Endothelial cell of umbilical vein (primary cell): ENCODE measurements at regions not wholly inside any gene's neighbourhood (a gene's known extent, or its start where the extent isn't known, plus 50 kb on each side); places are given as distances from the start of the nearest gene placed in this dataset.

Experiments used
- BruUV-seq: library from RNA; stranded (reverse); fragments of 400-500 nt; replicated peaks from 2 replicates; lab custom pipeline; 2021; lab: Mats Ljungman, UMichigan
- CTCF ChIA-PET: fragments of 300-600, 350-600 bp; sonication (Branson Sonifier 250); formaldehyde crosslinking; loops from one replicate; lab custom pipeline; 2021; ENCODE audit warnings: antibody characterized with exemption, inconsistent platforms; lab: Charles Lee
- POLR2A ChIA-PET: fragments of 300-600, 350-600 bp; sonication (Branson Sonifier 250); formaldehyde crosslinking; loops from one replicate; lab custom pipeline; 2021; ENCODE audit warnings: antibody characterized with exemption, inconsistent platforms; lab: Charles Lee
- DNase-seq: peaks from one replicate; pipeline ENCODE4 v3.0.0-alpha.2; 2011; ENCODE audit warnings: low read depth, low spot score
- FAIRE-seq: peaks from 2 replicates; lab custom pipeline; 2011; peaks lifted over from hg19 to GRCh38; lab: Jason Lieb, UNC
- H2AFZ ChIP-seq: 2 replicates; pipeline ENCODE4 v1.6.0; 2012; ENCODE audit warnings: low read depth, low read length, control low read depth, inconsistent platforms
- H3K27ac ChIP-seq: 2 replicates; pipeline ENCODE4 v1.5.1; 2011; ENCODE audit warnings: low read depth, mild to moderate bottlenecking, control low read depth, low read length, moderate library complexity; ENCODE audit not compliant: insufficient read depth
- H3K27me3 ChIP-seq, 2 experiments: 2 replicates each; pipeline versions ENCODE4 v1.6.0 to v1.6.1; 2011; ENCODE audit warnings: low read length in 2 of 2, mixed read lengths in 1 of 2; ENCODE audit not compliant: control insufficient read depth in 2 of 2, insufficient read depth in 2 of 2
- H3K36me3 ChIP-seq, 2 experiments: 2 replicates in 1 of 2; 3 replicates in 1 of 2; pipeline ENCODE4 v1.5.1; 2011; ENCODE audit warnings: low read length in 2 of 2, mild to moderate bottlenecking in 1 of 2, moderate library complexity in 1 of 2; ENCODE audit not compliant: control insufficient read depth in 2 of 2, insufficient read depth in 2 of 2; ENCODE audit errors: extremely low read depth in 1 of 2
- H3K4me1 ChIP-seq: 3 replicates; pipeline ENCODE4 v1.5.1; 2011; ENCODE audit warnings: mild to moderate bottlenecking, low read length; ENCODE audit not compliant: control insufficient read depth, insufficient read depth; ENCODE audit errors: extremely low read depth
- H3K4me2 ChIP-seq: 2 replicates; pipeline ENCODE4 v1.6.1; 2011; ENCODE audit warnings: low read length, control low read depth, mixed read lengths; ENCODE audit not compliant: insufficient read depth
- H3K4me3 ChIP-seq, 3 experiments: fragments of 200-600 bp in 1 of 3; sonication (generic), shearing (Covaris generic) in 1 of 3; replicated peaks in 1 of 3; 2 replicates each; pipeline ENCODE4 v1.5.1; 2011 to 2016; ENCODE audit warnings: control low read depth in 3 of 3, low read length in 3 of 3, mild to moderate bottlenecking in 2 of 3, inconsistent platforms in 1 of 3, low read depth in 1 of 3, moderate library complexity in 1 of 3; ENCODE audit not compliant: insufficient read depth in 1 of 3
- H3K79me2 ChIP-seq: 2 replicates; pipeline ENCODE4 v1.6.0; 2012; ENCODE audit warnings: low read length, inconsistent platforms; ENCODE audit not compliant: control insufficient read depth, insufficient read depth
- H3K9ac ChIP-seq: replicated peaks from 2 replicates; pipeline ENCODE3; 2011; ENCODE audit warnings: low read length, control low read depth; ENCODE audit not compliant: insufficient read depth; ENCODE audit errors: extremely low read depth
- H3K9me1 ChIP-seq: replicated peaks from 3 replicates; pipeline ENCODE4 v1.6.0; 2011; ENCODE audit warnings: mild to moderate bottlenecking, low read length; ENCODE audit not compliant: control insufficient read depth, insufficient read depth; ENCODE audit errors: extremely low read depth
- H3K9me3 ChIP-seq: replicated peaks from 2 replicates; pipeline ENCODE4 v1.5.1; 2012; ENCODE audit warnings: low read length, inconsistent platforms; ENCODE audit not compliant: control insufficient read depth, insufficient read depth
- H4K20me1 ChIP-seq: replicated peaks from 2 replicates; pipeline ENCODE3; 2011; ENCODE audit warnings: mild to moderate bottlenecking, low read length; ENCODE audit not compliant: control insufficient read depth, insufficient read depth; ENCODE audit errors: extremely low read depth
- EZH2 ChIP-seq: IDR thresholded peaks from 2 replicates; pipeline ENCODE4 v1.6.1; 2012; ENCODE audit warnings: borderline replicate concordance, low read depth, mild to moderate bottlenecking, moderate library complexity, low read length, inconsistent platforms; ENCODE audit not compliant: severe bottlenecking
- MYC ChIP-seq: IDR thresholded peaks from one replicate; pipeline ENCODE4 v1.6.1; 2011; ENCODE audit warnings: mild to moderate bottlenecking, low read depth, low read length
- POLR2A ChIP-seq: IDR thresholded peaks from 2 replicates; pipeline ENCODE4 v1.6.1; 2012; ENCODE audit warnings: low read depth, mild to moderate bottlenecking, control low read depth, low read length
- POLR2AphosphoS5 ChIP-seq: IDR thresholded peaks from 2 replicates; pipeline ENCODE4 v1.6.1; 2012; ENCODE audit warnings: low read depth, mild to moderate bottlenecking, control low read depth, low read length, moderate library complexity; ENCODE audit not compliant: insufficient read depth
- dilution Hi-C: fragments of 300-500 bp; cut with MboI; formaldehyde crosslinking; loops from one replicate; pipeline ENCODE4 v1.15.0; 2019; ENCODE audit warnings: low sequenced_read_pairs; ENCODE audit not compliant: extremely low pct_ligation_motif_present
- intact Hi-C: fragments of 100-400 bp; cut with micrococcal nuclease; formaldehyde crosslinking; loops from one replicate; pipeline ENCODE4 v1.10.0; 2022
- TF ChIP-seq, protein P1 (sequence below), 2 donors: IDR thresholded peaks; 1 replicate in 1 of 2; 2 replicates in 1 of 2; pipeline ENCODE4 v1.5.1; 2011; ENCODE audit warnings: low read length in 2 of 2, mild to moderate bottlenecking in 2 of 2, moderate library complexity in 2 of 2, control low read depth in 1 of 2, inconsistent platforms in 1 of 2, low read depth in 1 of 2; ENCODE audit not compliant: insufficient read depth in 1 of 2; ENCODE audit errors: extremely low read depth in 1 of 2

DNA sequence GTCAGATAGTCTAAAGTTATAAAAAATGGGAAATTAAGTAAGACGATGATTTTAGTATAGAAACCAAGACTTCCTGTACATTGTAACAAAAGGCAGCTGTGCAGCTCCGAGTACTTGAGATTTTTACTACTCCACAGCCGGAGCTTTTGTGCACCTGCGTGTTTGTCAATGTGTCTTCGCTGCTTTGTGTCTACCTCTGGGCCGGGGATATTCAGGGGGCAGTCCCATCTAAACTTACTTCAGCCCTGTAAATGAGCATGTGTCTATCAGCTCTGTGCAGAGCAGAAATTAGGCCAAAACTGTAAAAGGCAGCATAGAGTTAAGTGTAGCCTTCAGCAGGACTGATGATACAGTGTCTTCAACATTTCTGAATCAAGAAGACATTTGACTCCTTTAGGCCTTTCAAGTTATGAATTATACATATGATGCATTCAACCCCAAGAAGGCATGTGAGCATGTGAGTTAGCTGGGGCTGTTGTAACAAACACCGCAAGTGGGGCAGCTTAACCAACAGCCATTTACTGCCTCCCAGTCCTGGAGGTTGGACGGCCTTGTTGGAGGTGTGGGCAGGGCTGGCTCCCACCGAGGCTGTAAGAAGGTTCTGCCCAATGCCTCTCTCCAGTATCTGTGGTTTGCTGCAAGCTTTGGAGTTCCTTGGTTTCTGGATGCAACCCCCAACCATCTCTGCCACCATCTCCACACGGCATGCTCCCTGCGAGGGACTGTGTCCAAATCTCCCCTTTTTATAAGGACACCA lies 191.0 kb upstream of the IRS2 start:
- no peaks in the 10 kb centered on the region for H3K36me3 ChIP-seq
- dilution Hi-C loops (no loop called here), intact Hi-C loops (no loop called here)
- no peak overlapping the region for H3K4me3 ChIP-seq
- no peak overlapping the region for H3K9ac ChIP-seq
- H3K4me1 ChIP-seq, result no peaks in the 10 kb centered on the region
- H3K79me2 ChIP-seq, result no peaks in the 10 kb centered on the region
- no peak for DNase-seq
- CTCF ChIA-PET, result no interaction called here
- H3K27ac ChIP-seq, result no peak overlapping the region
- BruUV-seq, result no TSS peak
- H3K9me1 ChIP-seq, result no peaks in the 10 kb centered on the region
- FAIRE-seq, result no peak
- no peaks in the 10 kb centered on the region for H3K9me3 ChIP-seq
- H2AFZ ChIP-seq, result no peak overlapping the region
- POLR2A ChIA-PET, result no interaction called here
- H3K4me2 ChIP-seq, result no peak overlapping the region
- no peaks in the 10 kb centered on the region for H3K27me3 ChIP-seq
- TF ChIP-seq, protein P1, sequence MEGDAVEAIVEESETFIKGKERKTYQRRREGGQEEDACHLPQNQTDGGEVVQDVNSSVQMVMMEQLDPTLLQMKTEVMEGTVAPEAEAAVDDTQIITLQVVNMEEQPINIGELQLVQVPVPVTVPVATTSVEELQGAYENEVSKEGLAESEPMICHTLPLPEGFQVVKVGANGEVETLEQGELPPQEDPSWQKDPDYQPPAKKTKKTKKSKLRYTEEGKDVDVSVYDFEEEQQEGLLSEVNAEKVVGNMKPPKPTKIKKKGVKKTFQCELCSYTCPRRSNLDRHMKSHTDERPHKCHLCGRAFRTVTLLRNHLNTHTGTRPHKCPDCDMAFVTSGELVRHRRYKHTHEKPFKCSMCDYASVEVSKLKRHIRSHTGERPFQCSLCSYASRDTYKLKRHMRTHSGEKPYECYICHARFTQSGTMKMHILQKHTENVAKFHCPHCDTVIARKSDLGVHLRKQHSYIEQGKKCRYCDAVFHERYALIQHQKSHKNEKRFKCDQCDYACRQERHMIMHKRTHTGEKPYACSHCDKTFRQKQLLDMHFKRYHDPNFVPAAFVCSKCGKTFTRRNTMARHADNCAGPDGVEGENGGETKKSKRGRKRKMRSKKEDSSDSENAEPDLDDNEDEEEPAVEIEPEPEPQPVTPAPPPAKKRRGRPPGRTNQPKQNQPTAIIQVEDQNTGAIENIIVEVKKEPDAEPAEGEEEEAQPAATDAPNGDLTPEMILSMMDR (IDR thresholded peaks at IDR 0.05; ENCODE audit: extremely low read depth in 1 of 2, insufficient read depth in 1 of 2, low read depth in 1 of 2, low read length in 2 of 2), result no peak
- TF ChIP-seq POLR2A (no peak), POLR2AphosphoS5 (no peak), EZH2 (no peak), MYC (no peak)
- H4K20me1 ChIP-seq, result no peaks in the 10 kb centered on the region
